ENCODE measurements at regions not wholly inside any gene's neighbourhood (a gene's known extent, or its start where the extent isn't known, plus 50 kb on each side); places are given as distances from the start of the nearest gene placed in this dataset.
"Not testable (repeated sequence)": the region's sequence is repeated elsewhere in the genome, so short reads cannot be mapped to it uniquely, and the experiment has no call there.

GRCh38 chr5:96097488-96097887 is 135.8 kb upstream of the ELL2 start:
- not testable (repeated sequence) for TF ChIP-seq CTCF (IDR thresholded peaks at IDR 0.05); REST (IDR thresholded peaks at IDR 0.05; ENCODE audit: insufficient read depth in 1 of 2, low read depth in 2 of 2, low read length in 1 of 2); POLR2AphosphoS5 (IDR thresholded peaks at IDR 0.05; ENCODE audit: low read depth, low read length)
